Lower leg skin (tissue), 4 donors: ENCODE measurements at regions not wholly inside any gene's neighbourhood (a gene's known extent, or its start where the extent isn't known, plus 50 kb on each side); places are given as distances from the start of the nearest gene placed in this dataset.

ENCODE experiments used
- DNase-seq, 2 donors: peaks; one replicate each; pipeline ENCODE4 v3.0.0-alpha.2; 2019; ENCODE audit warnings: low spot score in 2 of 2
- H3K4me3 ChIP-seq: fragments of 200-600 bp; sonication (generic); 2 replicates; pipeline ENCODE4 v1.5.1; 2017; ENCODE audit warnings: mild to moderate bottlenecking, low read depth; ENCODE audit not compliant: poor library complexity, severe bottlenecking
- POLR2A ChIP-seq, 2 donors: fragments of 450-650 bp; IDR thresholded peaks; one replicate each; pipeline ENCODE4 v1.6.1; 2016 to 2017; ENCODE audit warnings: antibody characterized with exemption in 2 of 2, mild to moderate bottlenecking in 1 of 2, moderate library complexity in 1 of 2
- WGBS, 2 donors: methylation state at CpG; one replicate each; pipeline ENCODE4 v1.1.5; 2018; 5-methylcytosine and 5-hydroxymethylcytosine counted together
- intact Hi-C: fragments of 100-400 bp; cut with DNase I; formaldehyde crosslinking; loops from one replicate; pipeline ENCODE4 v1.15.0; 2023; ENCODE audit warnings: low total_unique reads
- TF ChIP-seq, protein P1 (sequence below), 3 donors: fragments of 450-650 bp; IDR thresholded peaks; one replicate each; pipeline ENCODE4 v1.5.1; 2016; ENCODE audit warnings: antibody characterized with exemption in 3 of 3, mild to moderate bottlenecking in 3 of 3, moderate library complexity in 2 of 3

DNA sequence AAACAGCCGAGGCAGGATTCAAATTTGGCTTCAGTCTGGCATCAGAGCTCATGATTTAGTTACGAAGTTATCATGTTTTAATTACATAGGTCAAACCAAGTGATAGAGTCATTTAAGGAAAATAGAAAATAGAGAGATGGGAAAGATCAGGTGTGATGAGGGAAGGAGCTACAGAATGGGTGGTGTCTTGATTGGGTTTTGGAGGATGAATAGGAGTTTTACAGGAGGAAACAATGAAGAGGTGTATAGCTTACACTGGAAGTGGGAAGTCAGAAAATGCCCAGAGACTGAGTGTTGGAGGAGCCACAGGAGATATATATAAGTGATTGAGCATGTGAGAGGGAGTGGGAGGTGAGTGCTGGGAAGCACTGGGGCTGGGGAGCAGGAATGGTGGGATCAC lies 264.2 kb upstream of the TNP1 start:
- no peak overlapping the region for H3K4me3 ChIP-seq
- WGBS, 2 donors: 88 to 97% methylated on average over 2 of the region's 2 CpGs
- TF ChIP-seq, protein P1, sequence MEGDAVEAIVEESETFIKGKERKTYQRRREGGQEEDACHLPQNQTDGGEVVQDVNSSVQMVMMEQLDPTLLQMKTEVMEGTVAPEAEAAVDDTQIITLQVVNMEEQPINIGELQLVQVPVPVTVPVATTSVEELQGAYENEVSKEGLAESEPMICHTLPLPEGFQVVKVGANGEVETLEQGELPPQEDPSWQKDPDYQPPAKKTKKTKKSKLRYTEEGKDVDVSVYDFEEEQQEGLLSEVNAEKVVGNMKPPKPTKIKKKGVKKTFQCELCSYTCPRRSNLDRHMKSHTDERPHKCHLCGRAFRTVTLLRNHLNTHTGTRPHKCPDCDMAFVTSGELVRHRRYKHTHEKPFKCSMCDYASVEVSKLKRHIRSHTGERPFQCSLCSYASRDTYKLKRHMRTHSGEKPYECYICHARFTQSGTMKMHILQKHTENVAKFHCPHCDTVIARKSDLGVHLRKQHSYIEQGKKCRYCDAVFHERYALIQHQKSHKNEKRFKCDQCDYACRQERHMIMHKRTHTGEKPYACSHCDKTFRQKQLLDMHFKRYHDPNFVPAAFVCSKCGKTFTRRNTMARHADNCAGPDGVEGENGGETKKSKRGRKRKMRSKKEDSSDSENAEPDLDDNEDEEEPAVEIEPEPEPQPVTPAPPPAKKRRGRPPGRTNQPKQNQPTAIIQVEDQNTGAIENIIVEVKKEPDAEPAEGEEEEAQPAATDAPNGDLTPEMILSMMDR (IDR thresholded peaks at IDR 0.05): no peak
- no peak for TF ChIP-seq POLR2A (IDR thresholded peaks at IDR 0.05)
- intact Hi-C loops: loop anchor here (5.0 kb wide), 1 partner anchor 1002 kb away; no protein-coding TSS in a partner anchor
- no peak for DNase-seq

DNA sequence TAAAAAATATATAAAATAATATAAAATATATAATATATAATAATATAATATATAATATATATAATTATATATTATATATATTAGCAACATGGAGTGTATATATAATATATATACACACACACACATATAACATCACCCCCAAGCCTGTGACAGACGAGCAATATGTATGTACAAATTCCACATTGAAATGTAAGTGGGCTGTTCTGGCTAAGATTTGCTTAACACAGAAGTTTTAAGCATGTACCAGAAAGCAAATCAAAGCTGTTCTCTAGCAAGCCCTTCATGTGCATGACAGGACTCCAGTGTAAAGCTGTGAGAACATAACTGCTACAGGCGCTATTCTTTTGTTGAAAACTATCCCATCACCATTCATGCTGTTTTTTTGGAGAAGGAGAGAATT lies 261.7 kb upstream of the TNP1 start:
- TF ChIP-seq, protein P1 (IDR thresholded peaks at IDR 0.05): no peak
- no peak for TF ChIP-seq POLR2A (IDR thresholded peaks at IDR 0.05)
- DNase-seq: no peak
- intact Hi-C loops: loop anchor here (5.0 kb wide), 1 partner anchor 999 kb away; no protein-coding TSS in a partner anchor
- H3K4me3 ChIP-seq: no peak overlapping the region
- WGBS, 2 donors: 67 to 97% methylated on average over 2 of the region's 2 CpGs

DNA sequence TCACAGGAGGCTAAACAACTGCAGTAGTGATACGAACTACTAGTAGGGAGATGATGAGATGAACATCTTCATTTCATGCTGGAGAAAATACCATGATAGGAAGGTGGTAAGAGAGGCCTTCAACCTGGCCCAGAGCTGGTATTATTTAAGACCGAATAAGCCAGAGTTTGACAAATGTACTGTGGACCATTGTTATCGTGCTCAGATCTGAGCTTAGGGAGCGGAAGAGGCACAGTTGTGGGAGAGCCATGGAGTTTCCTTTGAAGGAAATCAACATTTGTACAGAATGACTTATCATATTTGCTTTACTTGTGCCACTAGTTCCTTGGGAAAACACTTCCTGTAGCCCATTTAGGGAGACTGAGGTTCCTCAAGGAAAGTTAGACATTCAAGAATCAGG lies 260.6 kb upstream of the TNP1 start:
- no peak overlapping the region for H3K4me3 ChIP-seq
- no peak for DNase-seq
- WGBS, 2 donors: 96 to 98% methylated on average over 4 of the region's 4 CpGs
- no peak for TF ChIP-seq POLR2A (IDR thresholded peaks at IDR 0.05)
- TF ChIP-seq, protein P1 (IDR thresholded peaks at IDR 0.05): no peak
- intact Hi-C loops: loop anchor here (5.0 kb wide), 1 partner anchor 998 kb away; no protein-coding TSS in a partner anchor

DNA sequence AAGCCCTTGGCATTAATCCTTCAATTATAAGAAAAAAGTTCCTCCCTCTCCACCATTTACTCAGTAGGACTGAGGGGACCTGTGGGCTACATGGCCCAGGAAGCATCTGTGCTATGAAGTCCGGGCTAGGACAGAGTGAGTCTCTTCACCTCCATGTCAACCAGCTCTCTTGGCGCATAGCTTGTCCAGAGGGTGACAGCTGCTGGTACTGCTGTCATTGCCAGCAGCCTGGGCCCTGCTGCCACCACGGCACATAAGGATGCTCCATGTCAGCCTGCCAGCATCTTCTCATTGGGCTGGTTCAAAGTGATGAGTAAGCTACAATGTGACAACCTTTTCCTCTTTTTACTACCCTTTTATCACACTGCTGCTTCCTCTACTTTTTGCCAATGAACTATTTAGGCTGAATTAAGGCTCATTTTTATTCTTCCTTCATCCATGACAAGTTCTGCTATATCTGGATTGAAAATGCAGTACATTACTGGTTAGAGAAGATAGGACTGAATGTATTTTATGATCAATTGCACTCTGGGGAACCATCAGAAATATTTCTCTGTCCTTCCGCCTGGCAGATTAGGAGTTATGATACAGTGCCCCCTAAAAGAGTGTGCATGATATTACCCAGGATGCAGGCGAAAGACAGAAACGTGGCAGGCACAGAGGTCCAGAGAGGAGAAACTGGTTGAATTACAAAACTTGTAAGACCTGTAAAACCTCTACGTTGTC lies 258.9 kb upstream of the TNP1 start:
- WGBS, 2 donors: 80 to 82% methylated on average over 7 of the region's 7 CpGs
- no peak for TF ChIP-seq POLR2A (IDR thresholded peaks at IDR 0.05)
- TF ChIP-seq, protein P1 (IDR thresholded peaks at IDR 0.05): no peak
- intact Hi-C loops: no loop called here
- no peak for DNase-seq
- H3K4me3 ChIP-seq: no peak overlapping the region

DNA sequence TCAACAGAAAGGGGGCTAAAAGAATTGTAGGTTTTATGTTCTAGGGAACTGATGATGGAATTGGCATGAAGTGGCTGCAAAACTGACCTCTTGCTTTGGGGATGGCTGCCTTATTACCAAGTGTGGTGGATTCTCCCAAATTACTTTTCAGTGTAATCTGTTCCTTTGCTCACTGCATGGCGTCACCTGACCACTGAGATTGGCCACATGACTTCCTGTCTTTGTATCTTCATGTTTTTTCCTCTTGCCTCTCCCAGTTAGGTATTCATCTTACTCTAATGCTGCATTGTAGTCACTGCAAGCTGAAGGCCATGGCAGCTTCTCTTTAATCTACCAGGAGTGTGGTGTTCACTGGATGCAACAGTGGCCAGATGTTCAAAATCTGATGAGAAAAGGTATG lies 257.7 kb upstream of the TNP1 start:
- intact Hi-C loops: no loop called here
- WGBS, 2 donors: 92 to 96% methylated on average over 1 of the region's 1 CpG
- no peak for TF ChIP-seq POLR2A (IDR thresholded peaks at IDR 0.05)
- TF ChIP-seq, protein P1 (IDR thresholded peaks at IDR 0.05): no peak
- no peak overlapping the region for H3K4me3 ChIP-seq
- DNase-seq: no peak

DNA sequence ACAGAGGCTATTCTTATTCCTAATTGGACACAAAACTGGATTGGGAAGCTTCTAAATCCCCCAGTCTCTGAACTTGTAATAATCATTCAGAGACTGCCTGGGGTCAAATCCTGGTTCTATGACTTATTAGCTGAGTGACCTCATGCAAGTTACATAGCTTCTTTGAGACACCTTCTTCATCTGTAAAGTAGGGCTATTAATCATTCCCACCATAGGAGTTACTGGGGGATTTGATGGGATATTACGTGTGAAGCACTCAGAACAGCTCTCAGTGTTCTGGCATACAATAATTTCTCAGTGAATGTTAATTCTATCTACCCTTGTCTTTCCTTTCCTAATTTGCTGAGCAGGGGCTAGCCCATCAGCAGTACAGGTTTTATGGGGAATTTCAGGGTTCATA lies 256.7 kb upstream of the TNP1 start:
- no peak for DNase-seq
- intact Hi-C loops: no loop called here
- 89 to 100% methylated on average over 1 of the region's 1 CpG for WGBS, 2 donors
- no peak overlapping the region for H3K4me3 ChIP-seq
- TF ChIP-seq POLR2A (IDR thresholded peaks at IDR 0.05): no peak
- TF ChIP-seq, protein P1 (IDR thresholded peaks at IDR 0.05): no peak
